Stimulated activated CD4-positive, alpha-beta T cell treated with anti-CD3 and anti-CD28 coated beads, Interleukin-2, amount 100 ng/mL, for 24 hours (primary cell): ENCODE measurements at regions not wholly inside any gene's neighbourhood (a gene's known extent, or its start where the extent isn't known, plus 50 kb on each side); places are given as distances from the start of the nearest gene placed in this dataset.

Source experiments
- DNase-seq, 2 donors: peaks; one replicate each; pipeline ENCODE4 v3.0.0-alpha.2; 2020

DNA sequence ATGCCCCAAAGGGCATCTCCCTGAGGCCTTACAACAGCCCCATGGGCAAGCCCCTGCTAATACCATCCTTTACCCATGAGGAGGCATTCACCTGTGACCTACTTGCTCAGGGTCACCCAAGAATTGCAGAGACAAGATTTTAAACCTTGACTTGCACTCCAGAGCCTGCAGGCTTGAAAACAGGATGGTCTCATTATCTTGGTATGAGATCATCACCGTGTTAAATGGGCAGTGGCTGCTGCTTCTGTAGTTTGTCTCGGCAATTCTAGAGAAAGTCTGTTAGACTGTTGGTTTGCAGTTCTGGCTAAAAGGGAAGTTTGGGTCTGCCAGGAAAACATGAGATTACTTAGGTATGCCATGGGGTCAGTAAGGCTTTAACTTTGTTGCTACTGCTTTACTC is 698.9 kb downstream of the GALR1 start:
- no peak for DNase-seq

DNA sequence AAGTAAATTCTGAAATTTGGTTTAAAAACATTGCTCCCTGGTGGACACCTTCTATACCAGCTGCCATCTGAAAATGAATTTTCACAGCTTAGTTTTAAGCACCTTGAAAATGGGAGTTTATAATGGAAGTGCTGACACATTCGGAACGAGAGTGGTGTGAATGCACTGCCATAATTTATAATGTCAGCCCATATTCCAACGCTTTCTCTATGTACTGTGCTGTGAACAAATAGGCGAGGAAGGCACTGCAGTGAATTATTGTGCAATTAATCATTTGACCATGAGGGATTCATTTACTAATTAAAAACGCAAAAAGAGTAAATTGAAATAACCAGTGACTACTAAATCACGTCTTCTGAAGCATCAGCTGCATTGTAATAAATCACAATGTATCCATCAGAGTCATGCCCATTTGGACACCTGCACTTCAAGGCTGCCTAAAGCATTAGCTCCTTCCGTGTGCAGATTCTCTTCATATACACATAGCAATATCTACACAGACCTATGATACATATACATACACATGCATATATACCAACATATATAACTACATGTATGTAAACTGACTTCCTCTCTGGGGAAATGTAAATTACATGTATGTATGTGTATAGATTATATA is 699.8 kb downstream of the GALR1 start:
- DNase-seq, result no peak

DNA sequence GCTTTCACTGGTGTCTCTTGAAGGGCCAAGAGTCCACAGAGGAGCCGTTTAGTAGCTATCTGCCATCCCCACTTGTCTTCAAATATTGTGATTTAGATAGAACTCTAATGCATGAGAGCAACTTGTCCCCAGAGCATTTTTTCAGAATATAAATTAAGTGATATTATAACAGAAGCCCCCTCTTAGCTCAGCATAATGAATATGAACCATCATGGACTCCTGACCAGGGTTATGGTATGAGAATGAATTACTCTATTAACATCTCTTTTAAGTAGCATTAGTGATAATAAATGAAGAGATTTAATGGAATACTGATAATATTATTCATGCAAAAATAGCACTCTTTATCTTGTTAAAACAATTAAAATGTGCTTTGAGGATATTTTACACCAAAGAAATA is 709.6 kb downstream of the GALR1 start:
- DNase-seq, result no peak

DNA sequence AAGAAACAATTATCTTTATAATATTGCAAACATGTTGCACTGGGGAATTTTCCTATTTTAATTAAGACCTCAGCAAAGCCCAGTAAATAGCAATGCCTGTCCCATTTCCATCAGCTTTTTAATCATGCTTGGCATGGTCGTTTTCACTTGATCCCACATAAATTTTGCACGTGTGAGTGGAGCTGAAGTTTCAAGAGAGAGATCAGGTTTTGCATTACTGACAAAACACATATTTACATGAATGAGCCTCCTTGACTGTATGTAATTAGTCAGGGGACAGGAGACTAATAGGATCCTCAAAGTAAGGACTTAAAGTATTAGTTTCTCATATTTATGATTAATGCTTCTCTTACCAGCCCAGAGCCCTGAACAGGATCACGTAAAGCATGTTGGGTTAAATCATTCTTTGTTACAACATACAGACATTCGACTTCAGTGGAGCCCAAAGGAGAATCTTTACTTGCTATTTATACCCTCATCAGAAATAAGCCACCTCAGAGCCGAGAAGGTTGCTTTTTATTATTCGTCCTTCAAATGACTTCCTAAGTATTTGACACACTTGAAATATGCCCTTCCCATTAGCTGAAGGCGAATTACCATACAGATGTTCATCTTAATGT is 711.3 kb downstream of the GALR1 start:
- no peak for DNase-seq

DNA sequence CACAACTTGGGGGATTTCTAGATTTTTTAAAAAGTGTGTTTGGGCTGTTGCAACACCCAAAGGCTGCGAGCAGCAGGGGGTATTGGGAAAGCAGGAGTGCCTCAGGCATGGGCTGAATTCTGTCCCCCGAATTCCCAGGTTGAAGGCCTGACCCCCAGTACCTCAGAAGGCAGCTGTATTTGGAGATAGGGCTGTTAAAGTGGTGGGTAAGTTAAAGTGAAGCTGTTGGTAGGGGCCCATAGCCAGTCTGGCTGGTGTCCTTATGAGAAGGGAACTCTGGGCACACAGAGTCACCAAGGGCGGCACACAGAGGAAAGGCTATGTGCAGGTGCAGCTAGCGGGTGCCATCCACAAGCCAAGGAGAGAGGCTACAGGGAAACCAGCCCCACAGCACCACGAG is 717.4 kb downstream of the GALR1 start:
- DNase-seq, result no peak

DNA sequence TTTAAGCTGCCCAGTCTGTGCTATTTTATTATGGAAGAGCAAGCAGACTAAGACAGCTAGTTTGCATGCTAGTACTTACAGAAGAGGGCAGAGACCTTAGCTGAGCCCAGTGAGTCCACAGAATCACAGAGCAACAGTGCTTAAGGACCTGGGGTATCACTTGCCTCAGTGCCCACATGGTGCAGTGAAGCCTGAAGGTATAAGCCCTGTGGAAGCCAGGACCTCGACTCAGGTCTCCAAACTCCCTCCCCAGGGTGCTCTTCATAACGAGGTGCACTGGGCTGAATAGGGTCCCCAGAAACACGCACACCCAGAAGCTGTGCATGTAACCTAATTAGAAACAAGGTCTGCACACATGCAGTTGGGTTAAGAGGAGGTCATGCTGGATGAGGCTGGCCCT is 718.1 kb downstream of the GALR1 start:
- no peak for DNase-seq

DNA sequence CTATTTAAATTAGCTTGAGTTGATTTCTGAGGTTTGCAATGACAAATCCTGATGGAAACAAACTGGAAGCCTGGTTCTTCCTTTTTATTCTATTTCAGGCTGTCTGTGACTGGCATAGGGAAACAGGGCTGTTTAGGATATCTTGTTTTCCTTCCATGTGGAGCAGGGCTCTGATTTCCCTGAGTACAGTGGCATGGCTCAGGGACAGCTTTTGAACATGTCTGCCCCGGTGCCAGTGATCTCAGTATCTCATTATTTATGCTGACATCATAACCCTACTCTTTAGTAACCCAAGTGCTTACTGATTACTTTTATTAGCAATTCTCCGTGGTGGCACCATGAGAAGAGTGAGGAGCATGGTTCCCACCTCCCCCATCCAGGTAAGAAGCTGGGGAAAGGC is 720.3 kb downstream of the GALR1 start:
- DNase-seq, result no peak

DNA sequence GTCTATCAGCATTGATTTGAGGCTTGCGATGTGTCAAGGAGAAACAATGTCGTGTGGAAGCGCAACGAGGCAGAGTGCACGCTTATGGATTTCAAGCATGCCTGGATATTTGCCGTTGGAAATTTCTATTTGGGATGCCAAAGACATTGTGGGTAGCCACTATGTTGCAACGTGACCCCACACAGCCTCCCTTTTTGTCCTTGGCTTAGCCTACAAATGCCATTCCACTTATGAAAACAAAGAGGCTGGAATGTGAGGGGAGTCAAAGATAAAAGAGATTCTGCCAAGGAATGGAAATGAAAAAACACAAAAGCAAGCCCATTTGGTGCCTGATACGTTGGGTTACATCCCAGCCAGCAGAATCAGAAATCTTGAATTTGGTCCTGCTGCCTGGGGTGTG is 721.2 kb downstream of the GALR1 start:
- no peak for DNase-seq

DNA sequence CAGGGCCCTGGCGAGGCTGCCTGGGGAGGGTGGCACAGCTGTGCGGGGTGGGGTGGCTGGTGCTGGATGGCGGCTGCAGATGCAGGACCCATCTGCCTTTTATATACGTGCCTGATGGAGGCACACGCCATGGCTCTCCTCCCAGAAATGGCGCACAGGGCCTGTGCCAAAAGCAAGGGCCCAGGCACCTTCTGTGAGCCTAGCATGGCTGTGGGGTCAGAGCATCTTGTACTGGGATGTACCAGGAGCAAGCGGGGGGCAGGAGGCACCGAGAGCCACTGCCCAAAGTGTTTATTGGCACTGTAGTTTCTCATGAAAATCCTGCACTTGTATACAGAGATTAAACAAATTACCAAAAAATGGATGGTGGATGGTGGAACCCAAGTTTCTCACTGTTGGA is 724.1 kb downstream of the GALR1 start:
- DNase-seq, result no peak

DNA sequence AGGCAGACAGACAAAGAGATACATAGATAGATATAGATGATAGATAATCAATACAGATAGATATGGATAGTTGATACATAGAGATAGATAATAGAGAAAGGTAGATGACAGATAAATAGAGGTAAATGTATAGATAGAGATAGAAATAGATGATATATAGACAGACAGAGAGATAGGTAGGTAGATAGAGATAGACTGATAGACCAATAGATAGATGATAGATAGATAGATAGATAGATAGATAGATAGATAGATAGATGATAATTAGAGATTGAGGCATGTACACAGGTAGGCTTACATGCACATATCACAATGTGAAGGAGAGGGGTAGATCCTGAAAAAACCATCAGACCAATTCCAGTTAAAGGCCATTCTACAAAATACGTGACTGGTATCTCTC is 724.7 kb downstream of the GALR1 start:
- no peak for DNase-seq

DNA sequence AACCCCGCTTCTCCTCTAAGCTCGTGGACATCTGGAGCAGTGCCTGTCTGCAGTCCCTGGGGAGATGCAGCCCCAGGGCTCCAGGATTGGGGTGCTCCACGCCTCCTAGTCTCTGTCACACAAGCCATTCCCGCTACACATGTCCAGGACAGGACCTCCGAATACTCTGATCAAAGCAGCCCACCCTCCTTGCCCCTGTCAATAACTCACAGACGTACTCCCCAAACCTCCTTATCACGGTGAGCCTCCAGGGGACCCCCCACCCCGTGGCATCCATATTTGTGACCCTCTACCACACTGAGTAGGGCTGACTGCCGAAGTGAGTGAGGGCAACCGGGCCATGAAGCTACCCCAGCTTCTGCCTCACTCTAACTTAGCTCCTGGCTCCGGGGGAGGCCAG is 727.7 kb downstream of the GALR1 start:
- no peak for DNase-seq

DNA sequence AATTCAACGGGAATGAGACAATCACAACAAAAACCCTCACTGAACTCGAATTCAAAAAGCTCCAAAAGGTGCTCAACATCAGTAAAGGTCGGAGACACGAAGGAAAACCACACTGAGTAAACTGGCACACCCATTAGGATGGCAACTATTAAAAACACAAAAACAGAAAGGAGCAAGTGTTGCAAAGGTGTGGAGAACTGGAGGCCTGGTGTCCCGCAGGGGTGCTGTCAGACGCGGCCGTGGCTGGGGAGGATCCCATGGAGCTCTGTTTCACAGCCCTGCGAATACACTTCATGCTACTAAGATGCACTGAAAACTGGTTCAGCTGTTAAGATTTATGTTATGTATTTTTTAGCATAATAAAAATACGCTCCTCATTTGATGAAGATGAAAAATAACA is 730.6 kb downstream of the GALR1 start:
- no peak for DNase-seq

DNA sequence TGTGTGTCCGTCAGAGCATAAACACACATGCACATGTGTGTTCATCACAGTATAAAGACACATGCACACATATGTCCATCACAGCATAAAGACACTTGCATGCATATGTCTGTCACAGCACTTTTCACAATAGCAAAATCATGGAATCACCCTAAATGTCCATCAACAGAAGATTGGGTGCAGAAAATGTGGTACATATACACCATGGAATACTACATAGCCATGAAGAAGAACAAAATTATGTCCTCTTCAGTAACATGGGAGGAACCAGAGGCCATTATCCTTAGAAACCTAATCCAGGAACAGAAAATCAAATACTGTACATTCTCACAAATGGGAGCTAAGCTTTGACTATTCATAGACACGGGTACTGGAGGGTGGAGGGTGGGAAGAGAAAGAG is 732.2 kb downstream of the GALR1 start:
- DNase-seq, result no peak

DNA sequence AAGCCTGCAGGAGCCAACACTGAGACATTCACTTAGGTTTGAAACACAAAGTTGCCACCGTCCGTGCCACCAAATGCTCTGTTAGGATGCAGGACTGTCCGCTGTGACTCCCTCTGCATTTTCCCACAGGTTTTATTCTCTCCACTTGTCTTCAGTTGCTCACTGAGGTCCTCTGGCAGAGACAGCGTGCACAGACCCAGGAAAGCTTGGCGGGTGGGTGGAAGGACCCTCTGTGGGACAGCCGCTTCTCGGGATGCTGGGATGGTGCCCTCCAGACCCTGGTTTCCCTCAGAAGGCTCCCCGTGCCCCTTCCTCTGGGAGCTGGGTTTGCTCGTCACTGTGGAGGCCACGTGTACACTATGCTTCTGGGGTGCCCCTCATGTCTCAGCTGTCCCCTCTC is 733.6 kb downstream of the GALR1 start:
- DNase-seq, result no peak

DNA sequence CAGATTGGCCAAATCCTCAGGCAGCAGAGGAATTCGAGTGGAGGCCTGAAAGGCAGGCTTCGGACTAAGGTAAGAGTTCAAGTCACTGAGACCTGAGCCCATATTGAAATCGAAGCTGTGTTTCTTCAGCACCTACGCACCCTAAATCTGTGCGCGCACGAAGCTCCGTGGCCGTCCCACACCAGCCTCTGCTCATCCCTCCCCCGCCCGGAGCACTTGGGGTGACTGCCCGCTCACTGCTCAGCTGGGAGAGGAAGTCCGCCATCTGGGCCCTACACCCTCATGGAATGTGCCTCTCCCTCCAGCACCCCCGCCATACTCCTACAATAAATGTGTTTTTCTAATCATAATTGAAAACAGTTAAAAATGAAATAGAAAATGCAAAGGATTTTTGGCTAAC is 734.5 kb downstream of the GALR1 start:
- no peak for DNase-seq

DNA sequence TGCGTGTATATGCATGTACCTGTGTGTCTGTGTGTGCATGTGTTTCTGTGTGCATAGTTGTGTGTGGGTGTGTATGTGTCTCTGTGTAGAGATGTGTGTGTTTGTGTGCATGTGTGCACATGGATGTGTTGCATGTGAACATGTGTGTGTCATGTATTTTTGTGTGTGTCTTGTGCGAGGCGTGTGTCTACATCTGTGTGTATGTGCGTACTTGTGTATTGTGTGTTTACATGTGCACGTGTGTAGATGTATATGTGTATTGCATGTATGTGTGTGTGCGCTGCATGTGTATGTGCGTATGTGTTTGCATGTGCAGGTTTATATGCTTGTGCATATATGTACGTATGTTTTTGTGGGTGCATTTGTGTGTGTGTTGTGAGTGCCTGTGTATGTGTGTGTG is 735.2 kb downstream of the GALR1 start:
- no peak for DNase-seq

DNA sequence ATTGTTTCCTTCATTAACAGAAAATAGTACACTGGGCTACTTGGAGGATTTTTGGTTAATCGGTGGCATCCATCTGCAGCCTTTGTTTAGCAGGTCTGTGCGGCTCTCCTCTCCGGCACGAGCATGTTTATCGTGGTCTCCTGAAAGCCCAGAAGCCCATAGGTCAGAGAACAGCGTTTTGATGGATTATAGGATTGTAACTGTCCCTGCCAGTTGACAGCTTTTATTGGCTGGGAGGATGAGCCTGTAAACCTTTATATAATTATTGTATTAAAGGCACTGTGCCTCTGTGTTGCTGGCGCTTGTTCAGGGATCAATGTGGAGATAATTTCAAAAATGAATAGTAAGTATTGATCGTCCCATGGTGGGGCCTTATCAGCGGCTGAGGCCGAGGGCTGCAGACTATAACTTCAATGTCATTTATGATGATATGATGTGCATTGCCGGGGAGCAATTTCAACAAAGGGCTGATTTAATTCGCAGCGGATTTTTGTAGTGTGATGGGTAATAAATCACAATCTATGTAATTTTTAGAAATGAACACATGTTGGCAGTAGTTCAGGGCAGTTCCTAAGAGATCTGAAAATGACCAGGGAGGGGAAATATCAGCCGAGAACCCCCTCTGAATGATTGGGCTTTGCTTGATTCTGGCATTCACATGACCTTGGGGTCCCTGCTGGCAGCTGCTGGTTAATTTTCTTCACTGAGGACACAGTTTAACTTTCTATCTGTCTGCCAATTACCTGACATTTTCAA is 736.1 kb downstream of the GALR1 start:
- DNase-seq, result no peak

DNA sequence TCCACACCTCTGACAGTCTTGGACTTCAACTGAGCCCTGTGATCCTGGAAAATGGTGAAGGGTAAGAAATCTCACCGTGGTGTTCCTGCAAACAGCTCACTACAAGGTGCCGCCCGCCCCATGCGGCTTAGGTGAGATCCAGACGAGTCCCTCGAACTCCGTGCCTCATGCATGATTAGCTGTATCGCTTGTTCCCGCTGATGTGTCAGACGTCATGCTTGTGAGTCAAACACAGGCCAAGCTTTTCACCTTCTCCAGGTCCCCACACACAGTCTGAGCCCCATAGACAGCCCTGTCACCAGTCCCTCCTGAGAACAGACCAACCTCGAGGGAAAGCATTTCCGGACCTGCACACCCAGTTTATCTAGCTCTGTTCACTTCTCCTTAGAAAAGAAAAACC is 740.5 kb downstream of the GALR1 start:
- no peak for DNase-seq

DNA sequence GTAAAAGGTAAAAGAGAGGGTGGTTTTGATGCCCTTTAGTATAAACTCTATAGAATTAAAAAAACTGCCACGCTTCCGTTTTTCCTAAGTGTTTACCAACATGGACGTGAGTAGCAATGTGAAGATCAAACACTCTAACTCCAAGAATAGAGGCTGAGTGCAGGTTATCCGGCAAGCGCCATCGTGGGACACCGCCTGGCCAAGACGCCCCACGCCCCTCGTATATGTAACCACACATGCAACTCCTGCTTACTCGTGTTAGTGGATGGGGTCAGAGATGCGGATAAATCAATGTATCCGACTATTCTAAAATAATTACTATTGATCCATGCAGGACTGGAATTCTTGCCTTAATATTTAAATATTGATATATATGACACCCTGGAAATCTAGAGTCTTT is 741.3 kb downstream of the GALR1 start:
- DNase-seq, result no peak

DNA sequence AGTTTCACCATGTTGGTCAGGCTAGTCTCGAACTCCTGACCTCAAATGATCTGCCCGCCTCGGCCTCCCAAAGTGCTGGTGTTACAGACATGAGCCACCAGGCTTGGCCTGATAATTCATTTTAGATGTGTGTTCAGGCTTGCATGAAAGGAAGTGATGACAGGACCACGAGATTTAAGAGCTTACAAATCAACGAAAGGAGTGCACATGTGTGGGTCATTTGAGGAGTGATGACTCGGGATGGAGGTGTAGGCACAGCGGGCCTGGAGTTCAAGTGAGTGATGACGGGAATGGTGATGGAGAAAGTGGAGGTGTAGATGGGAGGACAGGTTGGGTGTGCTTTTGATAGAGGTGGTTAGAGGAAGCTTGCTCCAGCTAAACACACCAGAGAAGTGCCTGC is 742.4 kb downstream of the GALR1 start:
- DNase-seq, result no peak

DNA sequence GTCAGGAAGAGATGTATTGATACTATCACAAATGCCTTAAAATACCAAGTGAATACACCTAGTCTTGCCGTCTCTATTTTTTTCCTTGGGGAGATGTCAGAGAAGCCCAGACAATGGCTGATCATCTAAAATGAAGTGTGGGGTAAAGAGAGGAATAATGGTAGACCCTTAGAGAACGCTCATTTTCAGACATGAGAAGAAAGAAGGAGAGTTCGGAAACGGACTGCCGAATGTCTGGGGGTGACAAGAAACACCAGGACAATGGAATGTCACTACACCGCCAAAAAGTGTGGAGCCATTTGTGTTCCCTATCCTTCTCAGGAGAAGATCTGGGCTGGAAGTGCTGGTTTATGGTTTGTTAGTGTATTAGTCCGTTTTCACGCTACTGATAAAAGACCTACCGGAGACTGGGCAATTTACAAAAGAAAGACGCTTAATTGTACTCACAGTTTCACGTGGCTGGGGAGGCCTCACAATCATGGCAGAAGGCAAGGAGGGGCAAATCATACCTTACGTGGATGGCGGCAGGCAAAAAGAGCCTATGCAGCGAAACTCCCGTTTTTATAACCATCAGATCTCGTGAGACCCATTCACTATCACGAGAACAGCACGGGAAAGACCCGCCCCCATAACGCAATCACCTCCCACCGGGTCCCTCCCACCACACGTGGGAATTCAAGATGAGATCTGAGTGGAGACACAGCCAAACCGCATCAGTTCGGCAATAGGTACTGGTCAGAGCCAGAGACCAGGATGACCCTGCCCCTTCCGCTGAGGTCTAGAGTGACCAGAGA is 743.7 kb downstream of the GALR1 start:
- DNase-seq, result no peak

DNA sequence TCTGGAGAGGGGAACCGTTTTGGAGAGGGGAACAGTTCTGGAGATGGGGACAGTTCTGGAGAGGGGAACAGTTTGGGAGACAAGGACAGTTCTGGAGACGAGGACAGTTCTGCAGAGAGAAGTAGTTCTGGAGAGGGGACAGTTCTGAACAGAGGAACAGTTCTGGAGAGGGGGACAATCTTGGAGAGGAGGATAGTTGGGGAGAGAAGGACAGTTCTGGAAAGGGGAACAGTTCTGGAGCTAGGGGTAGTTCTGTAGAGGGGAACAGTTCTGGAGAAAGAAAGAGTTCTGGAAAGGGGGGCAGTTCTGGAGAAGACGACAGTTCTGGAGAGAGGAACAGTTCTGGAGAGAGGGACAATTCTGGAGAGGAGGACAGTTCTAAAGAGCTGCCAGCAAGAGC is 745.9 kb downstream of the GALR1 start:
- DNase-seq, result no peak

DNA sequence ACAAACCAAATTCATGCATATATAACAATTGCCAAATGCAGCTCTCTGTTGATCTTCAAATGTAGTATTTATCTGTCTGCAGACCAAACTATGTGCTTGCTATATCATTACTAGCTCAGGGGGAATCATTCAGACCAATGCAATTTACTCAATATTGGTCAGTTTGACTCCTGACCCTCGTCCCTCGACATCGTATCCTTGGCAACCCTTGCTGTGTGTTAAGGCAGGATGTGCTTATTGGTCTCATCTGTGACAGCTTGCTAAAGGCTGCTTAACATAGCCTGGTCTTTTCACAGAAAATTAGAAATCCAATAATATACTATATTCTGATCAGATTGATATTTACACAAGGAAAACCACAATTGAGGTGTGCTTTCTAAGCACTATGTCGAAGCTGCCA is 747.1 kb downstream of the GALR1 start:
- no peak for DNase-seq

DNA sequence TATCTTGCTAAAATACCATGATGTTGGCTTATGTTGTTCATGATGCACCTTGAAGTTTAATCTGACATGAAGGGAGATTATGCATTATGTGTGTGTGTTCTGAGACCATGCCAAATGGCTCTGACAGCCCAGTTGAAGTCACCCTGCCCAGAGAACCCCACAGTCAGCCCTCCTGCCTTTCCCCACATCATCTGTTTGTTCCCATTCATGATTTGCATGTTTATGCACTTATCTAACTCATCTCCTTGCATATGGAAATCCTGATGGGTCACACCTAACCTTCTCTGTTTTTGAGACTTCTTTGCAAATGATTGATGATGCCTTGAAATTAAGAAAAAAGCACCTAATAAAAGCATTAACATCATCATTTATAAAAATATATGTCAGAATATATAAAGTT is 752.2 kb downstream of the GALR1 start:
- DNase-seq, result no peak
